Kidney (tissue), 13 donors: ENCODE measurements at regions not wholly inside any gene's neighbourhood (a gene's known extent, or its start where the extent isn't known, plus 50 kb on each side); places are given as distances from the start of the nearest gene placed in this dataset.

ENCODE experiments used
- DNase-seq, 5 donors: peaks; one replicate each; pipeline ENCODE4 v3.0.0-alpha.2; 2013 to 2020
- FAIRE-seq: peaks from 2 replicates; lab custom pipeline; 2012; peaks lifted over from hg19 to GRCh38; lab: Jason Lieb, UNC
- H3K27ac ChIP-seq, 2 donors: one replicate each; pipeline ENCODE4 v1.7.0; 2013; ENCODE audit warnings: low read depth in 2 of 2, low read length in 2 of 2, inconsistent platforms in 1 of 2
- H3K27me3 ChIP-seq: one replicate; pipeline ENCODE4 v1.7.1; 2013; ENCODE audit warnings: low read length, inconsistent platforms; ENCODE audit not compliant: control insufficient read depth, insufficient read depth
- H3K36me3 ChIP-seq, 3 donors: one replicate each; pipeline versions ENCODE4 v1.7.0 to v1.7.1; 2013; ENCODE audit warnings: low read length in 3 of 3, control low read depth in 1 of 3, inconsistent platforms in 1 of 3; ENCODE audit not compliant: insufficient read depth in 3 of 3, control insufficient read depth in 2 of 3
- H3K4me1 ChIP-seq, 3 donors: one replicate each; pipeline versions ENCODE4 v1.7.0 to v1.7.1; 2013; ENCODE audit warnings: low read length in 3 of 3, inconsistent platforms in 1 of 3, low read depth in 1 of 3; ENCODE audit not compliant: control insufficient read depth in 2 of 3, insufficient read depth in 2 of 3
- H3K4me3 ChIP-seq, 3 donors: one replicate each; pipeline versions ENCODE4 v1.7.0 to v1.8.1; 2013; ENCODE audit warnings: low read length in 3 of 3, control low read depth in 1 of 3, inconsistent platforms in 1 of 3
- H3K9ac ChIP-seq, 3 donors: one replicate each; pipeline versions ENCODE4 v1.7.0 to v1.7.1; 2013; ENCODE audit warnings: low read length in 3 of 3, control low read depth in 1 of 3, inconsistent platforms in 1 of 3
- H3K9me3 ChIP-seq, 3 donors: one replicate each; pipeline versions ENCODE4 v1.7.0 to v1.7.1; 2013; ENCODE audit warnings: low read length in 3 of 3, control low read depth in 1 of 3, inconsistent platforms in 1 of 3; ENCODE audit not compliant: control insufficient read depth in 2 of 3, insufficient read depth in 1 of 3
- CTCF ChIP-seq: IDR thresholded peaks from 3 replicates; pipeline ENCODE4 v1.5.1; 2012; ENCODE audit warnings: mild to moderate bottlenecking, moderate library complexity, borderline replicate concordance; ENCODE audit not compliant: insufficient read depth; ENCODE audit errors: extremely low read depth
- intact Hi-C: fragments of 100-400 bp; cut with DNase I; formaldehyde crosslinking; loops from one replicate; pipeline ENCODE4 v1.11.1; 2022
- donor health status: control.
- donor health status: control.
- donor health status: control.
- donor health status: control.
- donor health status: control.
- donor health status: DM: yes; HTN: yes; CAD: no.
- donor health status: Normal renal cell carcinoma (clear cell type).

DNA sequence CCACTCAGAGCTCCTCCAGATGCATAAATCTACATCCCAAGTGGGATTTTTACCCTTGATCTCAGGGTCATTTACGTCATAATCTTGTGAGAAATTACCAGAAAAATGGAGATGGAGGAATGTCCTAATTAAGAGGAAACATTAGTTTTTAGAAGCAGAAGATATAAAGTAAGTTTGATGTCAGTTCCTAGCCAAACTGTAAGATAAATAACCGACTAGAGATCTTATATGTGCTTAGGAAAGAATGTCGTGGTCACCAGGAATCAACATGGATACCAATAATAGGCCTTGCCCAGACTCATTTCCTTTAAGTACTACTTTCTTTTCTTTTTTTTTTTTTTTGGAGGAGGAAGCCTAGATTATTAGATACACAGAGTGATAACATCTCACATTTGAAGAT lies 186.9 kb downstream of the UTRN start:
- no peak for TF ChIP-seq CTCF
- FAIRE-seq: no peak

DNA sequence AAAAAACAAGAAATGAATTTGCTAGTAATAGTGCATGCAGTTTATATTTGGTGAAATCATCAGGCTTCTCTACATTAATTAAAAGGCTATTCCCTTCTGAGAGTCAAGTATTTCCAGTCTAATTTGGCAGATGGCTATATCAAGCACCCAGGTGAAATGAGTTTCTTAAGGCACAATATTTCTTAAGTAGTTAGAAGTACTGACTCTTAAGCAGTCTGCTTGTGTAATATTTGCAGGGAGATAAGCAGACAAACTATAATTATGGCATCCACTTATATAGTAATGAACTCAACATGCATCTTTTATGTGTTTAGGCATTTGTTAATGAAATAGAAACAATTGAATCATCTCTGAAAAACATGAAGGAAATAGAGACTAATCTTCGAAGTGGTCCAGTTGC lies 189.2 kb downstream of the UTRN start:
- no peak overlapping the region for H3K27ac ChIP-seq
- DNase-seq: no peak
- no peak overlapping the region for H3K9ac ChIP-seq
- peaks cover 0 to 13% (median 2%) of the 10 kb centered on the region in 3 donors for H3K36me3 ChIP-seq
- H3K9me3 ChIP-seq: no peaks in the 10 kb centered on the region
- no peaks in the 10 kb centered on the region for H3K4me1 ChIP-seq
- intact Hi-C loops: loop anchor here (10.0 kb wide), 1 partner anchor 169 kb away; no protein-coding TSS in a partner anchor
- no peaks in the 10 kb centered on the region for H3K27me3 ChIP-seq
- no peak for FAIRE-seq
- no peak overlapping the region for H3K4me3 ChIP-seq
- TF ChIP-seq CTCF: no peak

More for the DNA sequence above, 186.9 kb downstream of the UTRN start:
- DNase-seq: no peak
- H3K27me3 ChIP-seq: no peaks in the 10 kb centered on the region
- no peak overlapping the region for H3K27ac ChIP-seq
- peaks cover 0 to 2% (median 0%) of the 10 kb centered on the region in 3 donors for H3K4me1 ChIP-seq
- intact Hi-C loops: loop anchor here (10.0 kb wide), 1 partner anchor 167 kb away; no protein-coding TSS in a partner anchor
- H3K4me3 ChIP-seq: no peak overlapping the region
- no peaks in the 10 kb centered on the region for H3K9me3 ChIP-seq
- H3K9ac ChIP-seq: no peak overlapping the region
- peaks cover 0 to 14% (median 5%) of the 10 kb centered on the region in 3 donors for H3K36me3 ChIP-seq

DNA sequence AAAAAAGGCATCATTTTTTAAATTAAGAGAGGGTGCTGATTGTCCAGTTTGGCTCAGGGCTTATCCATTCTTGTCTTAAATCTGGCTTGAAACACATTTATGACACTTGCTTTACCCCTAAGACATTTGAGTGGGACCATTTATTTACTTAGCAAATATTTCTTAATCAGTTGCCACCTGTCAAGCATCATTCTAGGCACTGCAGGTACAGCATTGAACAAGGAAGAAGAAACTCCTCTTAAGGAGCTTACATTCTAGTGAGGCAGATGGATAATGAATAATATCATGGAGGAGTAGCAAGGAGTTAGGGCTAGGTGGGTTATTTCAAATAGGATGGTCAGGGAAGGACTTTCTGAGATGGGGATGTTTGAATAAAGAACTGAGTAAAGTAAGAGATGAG lies 189.8 kb downstream of the UTRN start:
- H3K4me3 ChIP-seq: no peak overlapping the region
- H3K4me1 ChIP-seq: no peaks in the 10 kb centered on the region
- DNase-seq: no peak
- intact Hi-C loops: loop anchor here (10.0 kb wide), 1 partner anchor 170 kb away; no protein-coding TSS in a partner anchor
- peaks cover 2 to 13% (median 4%) of the 10 kb centered on the region in 3 donors for H3K36me3 ChIP-seq
- no peak overlapping the region for H3K9ac ChIP-seq
- no peaks in the 10 kb centered on the region for H3K27me3 ChIP-seq
- H3K9me3 ChIP-seq: no peaks in the 10 kb centered on the region
- H3K27ac ChIP-seq: no peak overlapping the region
- no peak for TF ChIP-seq CTCF
- FAIRE-seq: no peak

DNA sequence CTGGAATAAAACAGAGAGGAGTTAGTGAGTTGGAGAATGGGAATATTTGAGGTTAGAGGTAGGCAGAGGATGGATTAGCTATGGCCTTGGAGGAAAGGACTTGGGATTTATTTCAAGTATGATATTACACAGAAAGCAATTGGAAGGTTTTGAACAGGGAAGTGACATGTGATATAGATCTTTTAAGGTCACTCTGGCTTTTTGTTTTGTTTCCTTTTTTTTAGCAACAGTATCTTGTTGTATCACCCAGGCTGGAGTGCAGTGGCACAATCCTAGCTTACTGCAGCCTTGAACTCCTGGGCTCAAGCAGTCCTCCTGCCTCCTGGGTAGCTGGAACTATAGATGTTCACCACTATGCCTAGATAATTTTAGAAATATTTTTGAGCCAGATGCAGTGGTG lies 190.3 kb downstream of the UTRN start:
- no peaks in the 10 kb centered on the region for H3K4me1 ChIP-seq
- peaks cover 4 to 13% (median 5%) of the 10 kb centered on the region in 3 donors for H3K36me3 ChIP-seq
- H3K27ac ChIP-seq: no peak overlapping the region
- no peak for FAIRE-seq
- no peaks in the 10 kb centered on the region for H3K9me3 ChIP-seq
- TF ChIP-seq CTCF: no peak
- no peak overlapping the region for H3K9ac ChIP-seq
- DNase-seq: no peak
- H3K27me3 ChIP-seq: no peaks in the 10 kb centered on the region
- intact Hi-C loops: loop anchor here (10.0 kb wide), 1 partner anchor 171 kb away; no protein-coding TSS in a partner anchor
- no peak overlapping the region for H3K4me3 ChIP-seq
